ENCODE measurements at regions not wholly inside any gene's neighbourhood (a gene's known extent, or its start where the extent isn't known, plus 50 kb on each side); places are given as distances from the start of the nearest gene placed in this dataset.

DNA sequence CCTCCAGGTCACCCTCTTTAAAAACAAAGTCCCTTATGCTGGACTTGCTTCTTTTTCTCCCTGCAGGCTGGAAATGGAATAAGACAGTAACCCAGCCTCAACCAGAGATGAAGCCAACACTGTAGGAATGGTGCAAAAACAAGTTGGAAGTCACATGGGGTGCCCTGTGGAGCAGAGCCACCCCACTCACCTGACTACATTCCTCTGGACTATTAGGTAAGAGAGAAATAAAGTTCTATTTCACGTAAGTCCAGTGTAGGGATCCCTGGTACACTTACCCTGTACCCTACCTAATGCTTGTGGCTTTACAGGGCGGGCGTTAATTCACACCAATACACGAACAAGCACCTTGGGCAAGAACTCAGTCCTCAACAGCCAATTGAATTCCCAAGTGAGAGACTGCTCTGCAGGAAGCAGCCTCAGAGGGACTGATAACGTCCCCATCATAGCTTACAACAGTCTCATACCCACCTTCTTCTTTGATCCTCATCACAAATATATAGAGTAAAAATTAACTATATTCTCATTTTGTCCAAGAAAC, 112.5 kb upstream of the FGGY start:
- H2AFZ ChIP-seq (ENCODE audit: low read depth, low read length) = no peak overlapping the region
- no peak overlapping the region for H3K27ac ChIP-seq (ENCODE audit: low read depth, low read length)
- no peak overlapping the region for H3K4me2 ChIP-seq (ENCODE audit: low read length)
- peaks cover under 1% of the 10 kb centered on the region for H3K9me3 Mint-ChIP-seq (ENCODE audit: unreplicated experiment)
- DNase-seq (ENCODE audit: low read depth) (no peak), FAIRE-seq (no peak)
- H3K79me2 ChIP-seq (ENCODE audit: insufficient read depth, low read length) = no peaks in the 10 kb centered on the region
- H3K27me3 ChIP-seq (ENCODE audit: insufficient read depth, low read length) = no peaks in the 10 kb centered on the region
- H3K27ac Mint-ChIP-seq (ENCODE audit: unreplicated experiment) = no peak overlapping the region
- H3K9me3 ChIP-seq (ENCODE audit: insufficient read depth, low read depth, low read length) = no peaks in the 10 kb centered on the region
- H3K36me3 ChIP-seq (ENCODE audit: insufficient read depth, low read length) = no peaks in the 10 kb centered on the region
- H4K20me1 ChIP-seq (ENCODE audit: insufficient read depth, low read length) = no peaks in the 10 kb centered on the region
- TF ChIP-seq, protein P1, sequence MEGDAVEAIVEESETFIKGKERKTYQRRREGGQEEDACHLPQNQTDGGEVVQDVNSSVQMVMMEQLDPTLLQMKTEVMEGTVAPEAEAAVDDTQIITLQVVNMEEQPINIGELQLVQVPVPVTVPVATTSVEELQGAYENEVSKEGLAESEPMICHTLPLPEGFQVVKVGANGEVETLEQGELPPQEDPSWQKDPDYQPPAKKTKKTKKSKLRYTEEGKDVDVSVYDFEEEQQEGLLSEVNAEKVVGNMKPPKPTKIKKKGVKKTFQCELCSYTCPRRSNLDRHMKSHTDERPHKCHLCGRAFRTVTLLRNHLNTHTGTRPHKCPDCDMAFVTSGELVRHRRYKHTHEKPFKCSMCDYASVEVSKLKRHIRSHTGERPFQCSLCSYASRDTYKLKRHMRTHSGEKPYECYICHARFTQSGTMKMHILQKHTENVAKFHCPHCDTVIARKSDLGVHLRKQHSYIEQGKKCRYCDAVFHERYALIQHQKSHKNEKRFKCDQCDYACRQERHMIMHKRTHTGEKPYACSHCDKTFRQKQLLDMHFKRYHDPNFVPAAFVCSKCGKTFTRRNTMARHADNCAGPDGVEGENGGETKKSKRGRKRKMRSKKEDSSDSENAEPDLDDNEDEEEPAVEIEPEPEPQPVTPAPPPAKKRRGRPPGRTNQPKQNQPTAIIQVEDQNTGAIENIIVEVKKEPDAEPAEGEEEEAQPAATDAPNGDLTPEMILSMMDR (IDR thresholded peaks at IDR 0.05; ENCODE audit: insufficient read depth, low read depth, low read length) = no peak
- no peak for TF ChIP-seq EZH2 (IDR thresholded peaks at IDR 0.05; ENCODE audit: insufficient read depth, low read length)
- H3K4me3 ChIP-seq (ENCODE audit: insufficient read depth, low read depth, low read length) = no peak overlapping the region
- no peaks in the 10 kb centered on the region for H3K27me3 Mint-ChIP-seq (ENCODE audit: low read depth, unreplicated experiment)
- H3K9ac ChIP-seq (ENCODE audit: low read length) = no peak overlapping the region
- no peak overlapping the region for H3K4me3 Mint-ChIP-seq (ENCODE audit: unreplicated experiment)
- peaks cover 7% of the 10 kb centered on the region for H3K4me1 Mint-ChIP-seq (ENCODE audit: low read depth, unreplicated experiment)
- H3K4me1 ChIP-seq (ENCODE audit: insufficient read depth, low read length) = no peaks in the 10 kb centered on the region
- no peaks in the 10 kb centered on the region for H3K36me3 Mint-ChIP-seq (ENCODE audit: low read depth, unreplicated experiment)

DNA sequence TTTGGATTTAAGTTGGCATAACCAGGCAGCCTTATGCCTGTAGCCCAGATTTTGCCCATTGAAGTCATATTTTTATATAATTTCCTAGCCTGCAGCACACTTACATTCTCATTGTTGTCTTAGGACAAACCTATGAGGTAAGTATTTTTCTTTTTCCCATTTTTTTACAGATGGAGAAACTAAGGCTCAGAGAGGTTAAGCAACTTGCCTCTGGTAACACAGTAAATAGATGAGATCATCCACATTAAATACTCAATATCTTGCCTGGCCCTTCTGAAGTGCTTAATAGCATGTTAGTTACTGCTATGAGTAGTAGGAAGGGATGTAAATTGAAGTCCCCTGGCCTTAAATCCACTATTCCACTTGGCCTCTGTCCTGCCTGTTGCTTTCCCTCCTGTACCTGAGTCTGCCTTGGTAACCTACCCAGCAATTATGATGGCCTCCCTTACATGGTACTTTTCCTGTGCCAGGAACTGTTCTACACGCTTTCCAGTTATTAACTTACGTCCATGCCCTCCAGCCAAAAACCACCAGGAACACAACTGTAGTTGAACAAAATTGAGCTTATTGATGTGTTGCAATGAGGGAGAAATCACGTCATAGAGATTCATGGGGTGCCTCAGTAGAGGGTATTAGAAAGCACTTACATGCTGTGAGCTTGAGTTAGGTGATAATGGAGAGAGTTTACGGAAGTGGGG, 111.6 kb upstream of the FGGY start:
- Histone ChIP-seq H3K4me3 (ENCODE audit: insufficient read depth, low read depth, low read length) (no peak overlapping the region), H3K4me1 (ENCODE audit: insufficient read depth, low read length) (no peaks in the 10 kb centered on the region), H3K79me2 (ENCODE audit: insufficient read depth, low read length) (no peaks in the 10 kb centered on the region), H3K4me2 (ENCODE audit: low read length) (no peak overlapping the region), H3K9ac (ENCODE audit: low read length) (no peak overlapping the region), H4K20me1 (ENCODE audit: insufficient read depth, low read length) (no peaks in the 10 kb centered on the region), H3K9me3 (ENCODE audit: insufficient read depth, low read depth, low read length) (no peaks in the 10 kb centered on the region), H3K27ac (ENCODE audit: low read depth, low read length) (no peak overlapping the region), H2AFZ (ENCODE audit: low read depth, low read length) (no peak overlapping the region), H3K27me3 (ENCODE audit: insufficient read depth, low read length) (no peaks in the 10 kb centered on the region), H3K36me3 (ENCODE audit: insufficient read depth, low read length) (no peaks in the 10 kb centered on the region)
- FAIRE-seq (no peak), DNase-seq (ENCODE audit: low read depth) (no peak)
- Mint-ChIP-seq H3K4me1 (ENCODE audit: low read depth, unreplicated experiment) (peaks cover 7% of the 10 kb centered on the region), H3K4me3 (ENCODE audit: unreplicated experiment) (no peak overlapping the region), H3K9me3 (ENCODE audit: unreplicated experiment) (peaks cover 4% of the 10 kb centered on the region), H3K27ac (ENCODE audit: unreplicated experiment) (no peak overlapping the region), H3K36me3 (ENCODE audit: low read depth, unreplicated experiment) (no peaks in the 10 kb centered on the region), H3K27me3 (ENCODE audit: low read depth, unreplicated experiment) (no peaks in the 10 kb centered on the region)
- no peak for TF ChIP-seq EZH2 (IDR thresholded peaks at IDR 0.05; ENCODE audit: insufficient read depth, low read length)
- TF ChIP-seq, protein P1 (IDR thresholded peaks at IDR 0.05; ENCODE audit: insufficient read depth, low read depth, low read length) = no peak

DNA sequence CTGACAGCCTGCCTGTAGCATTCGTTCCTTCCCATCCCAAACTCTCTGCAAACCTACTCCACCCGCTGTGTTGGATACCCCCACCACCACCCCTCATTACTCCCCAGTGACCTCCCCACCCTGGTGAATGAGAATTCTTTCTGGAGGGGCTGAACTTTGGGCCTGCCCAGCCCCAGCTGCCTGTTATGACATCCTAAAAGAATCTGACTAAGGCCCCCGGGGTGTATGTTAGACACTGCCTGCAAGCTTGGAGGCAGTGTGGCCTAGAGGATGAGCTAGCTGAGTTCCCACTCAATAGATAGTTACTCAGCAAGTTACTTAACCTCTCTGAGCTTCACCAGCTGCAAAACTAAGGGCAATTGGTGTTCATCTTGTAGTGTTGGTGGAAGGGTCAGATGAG, 110.2 kb upstream of the FGGY start:
- Mint-ChIP-seq H3K27me3 (ENCODE audit: low read depth, unreplicated experiment) (no peaks in the 10 kb centered on the region), H3K4me3 (ENCODE audit: unreplicated experiment) (no peak overlapping the region), H3K27ac (ENCODE audit: unreplicated experiment) (no peak overlapping the region), H3K4me1 (ENCODE audit: low read depth, unreplicated experiment) (peaks cover 7% of the 10 kb centered on the region), H3K9me3 (ENCODE audit: unreplicated experiment) (peaks cover 4% of the 10 kb centered on the region), H3K36me3 (ENCODE audit: low read depth, unreplicated experiment) (no peaks in the 10 kb centered on the region)
- no peak overlapping the region for H3K4me3 ChIP-seq (ENCODE audit: insufficient read depth, low read depth, low read length)
- no peak overlapping the region for H2AFZ ChIP-seq (ENCODE audit: low read depth, low read length)
- no peak overlapping the region for H3K4me2 ChIP-seq (ENCODE audit: low read length)
- DNase-seq (ENCODE audit: low read depth) = peak; percentile 32
- H3K9ac ChIP-seq (ENCODE audit: low read length) = no peak overlapping the region
- no peaks in the 10 kb centered on the region for H3K36me3 ChIP-seq (ENCODE audit: insufficient read depth, low read length)
- FAIRE-seq = no peak
- no peaks in the 10 kb centered on the region for H4K20me1 ChIP-seq (ENCODE audit: insufficient read depth, low read length)
- no peaks in the 10 kb centered on the region for H3K9me3 ChIP-seq (ENCODE audit: insufficient read depth, low read depth, low read length)
- no peaks in the 10 kb centered on the region for H3K27me3 ChIP-seq (ENCODE audit: insufficient read depth, low read length)
- TF ChIP-seq, protein P1 (IDR thresholded peaks at IDR 0.05; ENCODE audit: insufficient read depth, low read depth, low read length) = no peak
- no peak for TF ChIP-seq EZH2 (IDR thresholded peaks at IDR 0.05; ENCODE audit: insufficient read depth, low read length)
- no peak overlapping the region for H3K27ac ChIP-seq (ENCODE audit: low read depth, low read length)
- no peaks in the 10 kb centered on the region for H3K4me1 ChIP-seq (ENCODE audit: insufficient read depth, low read length)
- H3K79me2 ChIP-seq (ENCODE audit: insufficient read depth, low read length) = no peaks in the 10 kb centered on the region

All from astrocyte (in vitro differentiated cells and primary cell).